ENCODE measurements at regions not wholly inside any gene's neighbourhood (a gene's known extent, or its start where the extent isn't known, plus 50 kb on each side); places are given as distances from the start of the nearest gene placed in this dataset.

DNA sequence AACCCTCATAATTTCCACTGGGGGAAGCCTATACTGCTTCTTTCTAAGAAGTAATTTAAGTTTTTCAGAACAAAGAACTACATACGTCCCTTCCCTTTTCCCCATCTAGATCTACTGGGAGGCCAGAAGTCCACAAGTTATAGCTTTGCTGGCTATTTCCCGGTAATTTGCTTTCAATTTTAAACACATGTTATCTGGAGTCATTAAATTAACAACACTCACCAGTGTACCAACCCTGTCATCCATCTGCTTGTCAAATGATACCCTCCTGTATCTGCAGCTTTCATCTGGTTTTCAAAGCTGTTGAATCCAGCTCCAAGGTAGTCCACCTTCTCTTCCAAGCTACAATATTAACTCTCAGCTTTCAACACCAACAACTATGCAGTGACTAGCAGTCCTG is 466.7 kb upstream of the PKN2 start:
- Histone ChIP-seq H3K9me3 (no peaks in the 10 kb centered on the region), H3K4me1 (no peaks in the 10 kb centered on the region), H3K27ac (no peak overlapping the region), H3K36me3 (no peaks in the 10 kb centered on the region), H3K4me3 (no peak overlapping the region), H3K27me3 (no peaks in the 10 kb centered on the region)
- no peak for DNase-seq (ENCODE audit: low spot score in 2 of 2)
- TF ChIP-seq POLR2A (IDR thresholded peaks at IDR 0.05) (no peak), POLR2AphosphoS5 (IDR thresholded peaks at IDR 0.05) (no peak)
- WGBS = 68% methylated on average over 2 of the region's 2 CpGs

GRCh38 chr1:88219521-88219920 is 464.6 kb upstream of the PKN2 start:
- 93% methylated on average over 3 of the region's 3 CpGs for WGBS
- H3K4me1 ChIP-seq = no peaks in the 10 kb centered on the region
- no peak overlapping the region for H3K27ac ChIP-seq
- H3K36me3 ChIP-seq = no peaks in the 10 kb centered on the region
- no peak overlapping the region for H3K4me3 ChIP-seq
- H3K9me3 ChIP-seq = no peaks in the 10 kb centered on the region
- DNase-seq (ENCODE audit: low spot score in 2 of 2) = no peak
- no peak for TF ChIP-seq POLR2AphosphoS5 (IDR thresholded peaks at IDR 0.05)
- TF ChIP-seq POLR2A (IDR thresholded peaks at IDR 0.05) = no peak
- no peak for TF ChIP-seq EP300 (IDR thresholded peaks at IDR 0.05)
- TF ChIP-seq CTCF (IDR thresholded peaks at IDR 0.05) = no peak
- H3K27me3 ChIP-seq = no peaks in the 10 kb centered on the region

- WGBS = 62% methylated on average over 2 of the region's 2 CpGs
- H3K27ac ChIP-seq = no peak overlapping the region
- DNase-seq (ENCODE audit: low spot score in 2 of 2) = no peak
- no peak overlapping the region for H3K4me3 ChIP-seq
- no peaks in the 10 kb centered on the region for H3K4me1 ChIP-seq
- no peaks in the 10 kb centered on the region for H3K27me3 ChIP-seq
- H3K9me3 ChIP-seq = no peaks in the 10 kb centered on the region
- no peaks in the 10 kb centered on the region for H3K36me3 ChIP-seq
- no peak for TF ChIP-seq POLR2A (IDR thresholded peaks at IDR 0.05)
- no peak for TF ChIP-seq EP300 (IDR thresholded peaks at IDR 0.05)
- TF ChIP-seq CTCF (IDR thresholded peaks at IDR 0.05) = no peak
Measured at GRCh38 chr1:88221411-88221810, 462.7 kb upstream of the PKN2 start.

DNA sequence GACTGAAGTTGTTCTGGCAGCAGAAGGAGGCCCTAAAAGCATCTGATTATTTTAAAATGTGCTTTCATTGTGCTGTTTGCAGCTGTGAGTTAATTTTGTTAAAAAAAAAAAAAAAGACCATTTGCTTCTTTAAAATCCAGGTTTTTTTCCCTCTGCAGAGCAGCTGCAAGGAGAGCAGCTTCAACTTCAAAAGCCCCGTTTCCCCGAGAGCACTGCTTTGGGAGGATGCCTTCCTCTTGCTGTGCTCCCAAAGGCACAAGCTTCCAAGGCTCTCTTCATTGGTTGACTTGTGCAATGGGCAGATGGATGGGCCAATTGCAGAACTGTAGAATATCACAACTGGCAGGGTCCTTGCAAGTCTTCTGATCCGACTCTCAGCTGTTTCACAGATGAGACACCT is 459.2 kb upstream of the PKN2 start:
- Histone ChIP-seq H3K36me3 (no peaks in the 10 kb centered on the region), H3K27me3 (no peaks in the 10 kb centered on the region), H3K4me3 (no peak overlapping the region), H3K4me1 (no peaks in the 10 kb centered on the region), H3K9me3 (no peaks in the 10 kb centered on the region), H3K27ac (no peak overlapping the region)
- TF ChIP-seq POLR2A (IDR thresholded peaks at IDR 0.05) = no peak
- no peak for TF ChIP-seq EP300 (IDR thresholded peaks at IDR 0.05)
- no peak for TF ChIP-seq POLR2AphosphoS5 (IDR thresholded peaks at IDR 0.05)
- TF ChIP-seq CTCF (IDR thresholded peaks at IDR 0.05) = no peak
- DNase-seq (ENCODE audit: low spot score in 2 of 2) = no peak
- WGBS = 83% methylated on average over 3 of the region's 3 CpGs

DNA sequence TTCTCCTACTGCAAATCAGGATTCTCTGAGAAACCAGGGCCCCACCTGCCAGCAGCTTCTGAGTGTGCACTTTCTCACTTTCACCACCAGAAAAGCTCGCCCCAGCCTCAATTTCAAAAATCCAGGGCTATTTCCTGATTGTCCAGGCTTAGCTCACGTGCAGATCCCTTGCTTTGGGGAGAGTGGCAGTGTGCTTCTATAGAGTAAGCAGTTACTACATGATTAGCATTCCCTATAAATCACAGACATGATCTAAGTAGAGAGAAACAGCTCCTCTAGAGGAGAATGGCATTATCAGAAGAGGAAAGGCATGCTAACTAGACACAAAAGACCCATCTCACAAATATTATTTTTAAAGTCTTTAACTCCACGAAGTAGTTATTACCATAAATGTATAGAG is 456.0 kb upstream of the PKN2 start:
- H3K9me3 ChIP-seq = no peaks in the 10 kb centered on the region
- H3K4me3 ChIP-seq = no peak overlapping the region
- 55% methylated on average over 3 of the region's 3 CpGs for WGBS
- no peak overlapping the region for H3K27ac ChIP-seq
- no peaks in the 10 kb centered on the region for H3K4me1 ChIP-seq
- H3K27me3 ChIP-seq = no peaks in the 10 kb centered on the region
- no peak for DNase-seq (ENCODE audit: low spot score in 2 of 2)
- H3K36me3 ChIP-seq = no peaks in the 10 kb centered on the region
- TF ChIP-seq CTCF (IDR thresholded peaks at IDR 0.05) (no peak), POLR2A (IDR thresholded peaks at IDR 0.05) (no peak), EP300 (IDR thresholded peaks at IDR 0.05) (no peak), POLR2AphosphoS5 (IDR thresholded peaks at IDR 0.05) (no peak)

DNA sequence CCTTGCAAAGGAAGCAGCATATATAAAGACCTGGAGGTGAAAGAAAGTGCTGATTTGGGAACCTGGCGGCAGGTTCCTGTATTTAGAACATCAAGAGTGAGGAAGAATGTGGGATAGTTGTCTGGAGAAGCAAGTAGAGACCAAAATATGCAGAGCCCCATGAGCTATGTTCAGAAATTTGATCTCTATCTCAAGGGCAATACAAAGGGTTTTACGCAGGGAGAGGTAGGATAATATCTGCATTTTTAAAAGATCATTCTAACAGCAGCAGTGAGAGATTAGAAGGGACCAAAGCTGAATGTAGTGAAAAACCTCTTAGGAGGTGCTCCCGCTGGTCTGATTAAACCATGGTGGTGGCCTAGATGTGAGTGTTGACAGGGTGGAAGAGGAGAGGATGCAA is 453.9 kb upstream of the PKN2 start:
- H3K4me1 ChIP-seq = no peaks in the 10 kb centered on the region
- H3K4me3 ChIP-seq = no peak overlapping the region
- no peak overlapping the region for H3K27ac ChIP-seq
- no peaks in the 10 kb centered on the region for H3K9me3 ChIP-seq
- TF ChIP-seq CTCF (IDR thresholded peaks at IDR 0.05) = no peak
- TF ChIP-seq POLR2AphosphoS5 (IDR thresholded peaks at IDR 0.05) = no peak
- TF ChIP-seq EP300 (IDR thresholded peaks at IDR 0.05) = no peak
- no peak for TF ChIP-seq POLR2A (IDR thresholded peaks at IDR 0.05)
- no peak for DNase-seq (ENCODE audit: low spot score in 2 of 2)
- no peaks in the 10 kb centered on the region for H3K27me3 ChIP-seq
- WGBS = 87% methylated on average over 3 of the region's 3 CpGs
- H3K36me3 ChIP-seq = no peaks in the 10 kb centered on the region

Measured in suprapubic skin (tissue), 4 donors.